ENCODE measurements at regions not wholly inside any gene's neighbourhood (a gene's known extent, or its start where the extent isn't known, plus 50 kb on each side); places are given as distances from the start of the nearest gene placed in this dataset.

DNA sequence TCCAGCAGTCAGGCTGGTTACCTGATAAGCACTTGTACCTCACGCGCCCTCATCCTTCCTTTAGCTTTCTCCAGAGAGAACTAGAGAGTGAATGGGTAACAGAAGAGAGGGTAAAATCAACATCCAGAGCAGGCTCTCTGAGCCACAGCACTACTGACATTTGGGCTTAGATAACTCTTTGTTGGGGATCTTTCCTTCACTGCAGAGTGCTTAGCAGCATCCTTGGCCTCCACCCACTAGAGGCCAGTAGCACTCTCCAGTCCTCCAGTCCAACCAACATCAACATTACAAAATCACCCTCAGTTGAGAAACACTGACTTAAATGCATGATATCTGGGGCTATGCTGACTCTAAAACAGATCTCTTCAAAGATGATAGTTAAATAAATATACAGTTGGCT, 220.7 kb downstream of the TACR3 start:
- Histone ChIP-seq H3K27me3 (replicated peaks; ENCODE audit: control insufficient read depth, insufficient read depth, low read length) (no peaks in the 10 kb centered on the region), H3K4me3 (ENCODE audit: low read depth, low read length) (no peak overlapping the region), H3K9me3 (no peaks in the 10 kb centered on the region), H3K4me1 (peaks cover 13% of the 10 kb centered on the region), H3K36me3 (ENCODE audit: control insufficient read depth, insufficient read depth, low read length) (no peaks in the 10 kb centered on the region)
- TF ChIP-seq CTCF (IDR thresholded peaks at IDR 0.05; ENCODE audit: insufficient read depth in 1 of 2, low read depth in 1 of 2, low read length in 1 of 2, severe bottlenecking in 1 of 2, unreplicated experiment in 1 of 2), result peak in 1 of 2 experiments; percentile 20
- no peaks in the 10 kb centered on the region for H3K36me3 Mint-ChIP-seq (ENCODE audit: insufficient read depth, unreplicated experiment)
- H3K27ac Mint-ChIP-seq (ENCODE audit: unreplicated experiment), result no peak overlapping the region
- H3K4me1 Mint-ChIP-seq (ENCODE audit: low read depth, unreplicated experiment), result peaks cover 8% of the 10 kb centered on the region
- no peak for DNase-seq
- no peak overlapping the region for H3K4me3 Mint-ChIP-seq (ENCODE audit: unreplicated experiment)
- ChIA-PET POLR2A (no interaction called here), CTCF (no interaction called here)
- no peaks in the 10 kb centered on the region for H3K27me3 Mint-ChIP-seq (ENCODE audit: insufficient read depth, unreplicated experiment)
- BruUV-seq (replicated peaks), result no TSS peak
- intact Hi-C loops (cut with micrococcal nuclease; ENCODE audit: unreplicated experiment), result no loop called here
- H3K9me3 Mint-ChIP-seq (ENCODE audit: unreplicated experiment), result peaks cover 10% of the 10 kb centered on the region

DNA sequence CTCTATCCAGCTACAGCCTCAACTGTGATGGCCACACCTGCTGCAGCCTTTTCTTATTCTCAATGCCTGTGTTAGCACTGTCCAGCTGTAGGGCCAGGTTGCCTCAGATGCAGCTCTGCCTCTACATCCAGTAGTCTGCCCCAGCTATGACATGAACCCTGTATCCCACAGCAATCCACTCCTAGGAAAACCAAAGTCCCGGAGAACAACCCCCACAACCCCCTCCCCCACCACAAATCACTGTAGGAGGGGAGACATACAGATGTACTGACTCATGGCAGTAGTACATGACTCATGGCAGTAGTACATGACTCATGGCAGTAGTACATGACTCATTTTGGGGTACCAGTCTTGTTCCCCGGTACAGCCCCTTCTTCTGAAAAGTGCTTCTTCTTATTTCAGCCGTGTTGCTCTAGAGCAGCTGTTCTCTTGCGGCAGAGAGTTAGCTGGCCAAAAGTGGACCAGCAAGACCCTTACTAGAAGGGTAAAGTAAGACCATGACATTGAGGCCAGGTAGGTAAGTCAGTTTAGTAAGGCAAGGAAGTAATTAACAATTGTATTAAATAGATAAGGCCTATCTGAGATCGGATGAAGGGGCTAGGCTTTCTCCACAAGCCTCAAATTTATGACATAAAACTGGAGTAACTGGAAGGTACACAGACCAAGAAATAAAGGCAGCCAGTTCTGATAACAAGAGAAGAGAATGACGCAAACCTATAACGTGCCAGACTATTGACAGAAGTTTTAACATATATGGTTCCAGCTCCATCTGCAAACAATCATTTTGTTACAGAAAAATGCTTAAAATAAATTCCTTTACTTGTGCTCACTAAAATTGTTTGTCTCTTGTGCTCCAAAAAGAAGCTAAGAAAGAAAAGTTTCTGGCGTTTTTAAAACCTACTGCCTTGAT, 221.4 kb downstream of the TACR3 start:
- ChIA-PET CTCF (no interaction called here), POLR2A (no interaction called here)
- no peaks in the 10 kb centered on the region for H3K9me3 ChIP-seq
- H3K4me3 ChIP-seq (ENCODE audit: low read depth, low read length), result no peak overlapping the region
- no peaks in the 10 kb centered on the region for H3K27me3 Mint-ChIP-seq (ENCODE audit: insufficient read depth, unreplicated experiment)
- H3K4me1 ChIP-seq, result peaks cover 20% of the 10 kb centered on the region
- no peak for DNase-seq
- intact Hi-C loops (cut with micrococcal nuclease; ENCODE audit: unreplicated experiment), result no loop called here
- no TSS peak for BruUV-seq (replicated peaks)
- peaks cover 10% of the 10 kb centered on the region for H3K9me3 Mint-ChIP-seq (ENCODE audit: unreplicated experiment)
- no peaks in the 10 kb centered on the region for H3K27me3 ChIP-seq (replicated peaks; ENCODE audit: control insufficient read depth, insufficient read depth, low read length)
- H3K36me3 ChIP-seq (ENCODE audit: control insufficient read depth, insufficient read depth, low read length), result no peaks in the 10 kb centered on the region
- H3K36me3 Mint-ChIP-seq (ENCODE audit: insufficient read depth, unreplicated experiment), result no peaks in the 10 kb centered on the region
- H3K4me1 Mint-ChIP-seq (ENCODE audit: low read depth, unreplicated experiment), result peaks cover 4% of the 10 kb centered on the region
- no peak overlapping the region for H3K4me3 Mint-ChIP-seq (ENCODE audit: unreplicated experiment)
- no peak overlapping the region for H3K27ac Mint-ChIP-seq (ENCODE audit: unreplicated experiment)
- no peak for TF ChIP-seq CTCF (IDR thresholded peaks at IDR 0.05; ENCODE audit: insufficient read depth in 1 of 2, low read depth in 1 of 2, low read length in 1 of 2, severe bottlenecking in 1 of 2, unreplicated experiment in 1 of 2)

- intact Hi-C loops (cut with micrococcal nuclease; ENCODE audit: unreplicated experiment), result no loop called here
- Histone ChIP-seq H3K36me3 (ENCODE audit: control insufficient read depth, insufficient read depth, low read length) (no peaks in the 10 kb centered on the region), H3K27me3 (replicated peaks; ENCODE audit: control insufficient read depth, insufficient read depth, low read length) (no peaks in the 10 kb centered on the region), H3K4me1 (peaks cover 21% of the 10 kb centered on the region), H3K4me3 (ENCODE audit: low read depth, low read length) (no peak overlapping the region), H3K9me3 (no peaks in the 10 kb centered on the region)
- Mint-ChIP-seq H3K4me3 (ENCODE audit: unreplicated experiment) (no peak overlapping the region), H3K9me3 (ENCODE audit: unreplicated experiment) (peaks cover 10% of the 10 kb centered on the region), H3K27me3 (ENCODE audit: insufficient read depth, unreplicated experiment) (no peaks in the 10 kb centered on the region), H3K36me3 (ENCODE audit: insufficient read depth, unreplicated experiment) (no peaks in the 10 kb centered on the region), H3K4me1 (ENCODE audit: low read depth, unreplicated experiment) (no peaks in the 10 kb centered on the region), H3K27ac (ENCODE audit: unreplicated experiment) (no peak overlapping the region)
- CTCF ChIA-PET, result no interaction called here
- no TSS peak for BruUV-seq (replicated peaks)
- TF ChIP-seq CTCF (IDR thresholded peaks at IDR 0.05; ENCODE audit: insufficient read depth in 1 of 2, low read depth in 1 of 2, low read length in 1 of 2, severe bottlenecking in 1 of 2, unreplicated experiment in 1 of 2), result no peak
- POLR2A ChIA-PET, result no interaction called here
- no peak for DNase-seq
These were observed 222.1 kb downstream of the TACR3 start for GRCh38 chr4:103497692-103498091.
